ENCODE measurements at regions not wholly inside any gene's neighbourhood (a gene's known extent, or its start where the extent isn't known, plus 50 kb on each side); places are given as distances from the start of the nearest gene placed in this dataset.
"Not testable (repeated sequence)": the region's sequence is repeated elsewhere in the genome, so short reads cannot be mapped to it uniquely, and the experiment has no call there.

GRCh38 chr9:129413537-129414376, 207.1 kb downstream of the C9orf50 start:
- Histone ChIP-seq H3K9me3 (ENCODE audit: low read depth) (no peaks in the 10 kb centered on the region), H3K27me3 (replicated peaks; ENCODE audit: insufficient read depth) (no peaks in the 10 kb centered on the region), H3K9ac (peak overlapping the region; percentile 98), H3F3A (ENCODE audit: insufficient read depth) (peaks cover 8% of the 10 kb centered on the region), H3K79me2 (ENCODE audit: insufficient read depth) (no peaks in the 10 kb centered on the region), H3K36me3 (ENCODE audit: low read depth) (no peaks in the 10 kb centered on the region), H3K4me1 (ENCODE audit: insufficient read depth) (peaks cover 17% of the 10 kb centered on the region), H4K20me1 (ENCODE audit: insufficient read depth) (no peaks in the 10 kb centered on the region), H2AFZ (peak overlapping the region; percentile 53), H3K9me2 (ENCODE audit: insufficient read depth) (no peaks in the 10 kb centered on the region), H3K27ac (peak overlapping the region; percentile 100), H3K4me2 (ENCODE audit: unreplicated experiment) (peak overlapping the region; percentile 91), H3K4me3 (peak overlapping the region; percentile 76)
- TF ChIP-seq EZH2phosphoT487 (IDR thresholded peaks at IDR 0.05; ENCODE audit: insufficient read depth, low read depth) (no peak), EZH2 (IDR thresholded peaks at IDR 0.05; ENCODE audit: insufficient read depth, poor library complexity, severe bottlenecking) (no peak)
- in situ Hi-C loops (cut with MboI) = no loop called here
- peak; percentile 100 for DNase-seq
- WGBS, 2 experiments (ENCODE audit: low coverage in 1 of 2, low lambda C conversion rate in 2 of 2, missing lambda C conversion rate in 2 of 2) = 0 to 2% methylated on average over 22 to 50 of the region's 84 CpGs

GRCh38 chr9:129412814-129413536, 207.9 kb downstream of the C9orf50 start:
- Histone ChIP-seq H3K27me3 (replicated peaks; ENCODE audit: insufficient read depth) (no peaks in the 10 kb centered on the region), H3K9me2 (ENCODE audit: insufficient read depth) (no peaks in the 10 kb centered on the region), H3K79me2 (ENCODE audit: insufficient read depth) (no peaks in the 10 kb centered on the region), H3F3A (ENCODE audit: insufficient read depth) (peaks cover 8% of the 10 kb centered on the region), H3K9me3 (ENCODE audit: low read depth) (no peaks in the 10 kb centered on the region), H3K4me3 (peak overlapping the region; percentile 76), H2AFZ (peak overlapping the region; percentile 74), H3K9ac (peak overlapping the region; percentile 98), H3K27ac (peak overlapping the region; percentile 100), H3K36me3 (ENCODE audit: low read depth) (no peaks in the 10 kb centered on the region), H4K20me1 (ENCODE audit: insufficient read depth) (no peaks in the 10 kb centered on the region), H3K4me1 (ENCODE audit: insufficient read depth) (peaks cover 17% of the 10 kb centered on the region), H3K4me2 (ENCODE audit: unreplicated experiment) (peak overlapping the region; percentile 91)
- in situ Hi-C loops (cut with MboI) = no loop called here
- TF ChIP-seq EZH2 (IDR thresholded peaks at IDR 0.05; ENCODE audit: insufficient read depth, poor library complexity, severe bottlenecking) = no peak
- TF ChIP-seq EZH2phosphoT487 (IDR thresholded peaks at IDR 0.05; ENCODE audit: insufficient read depth, low read depth) = no peak
- 1 to 6% methylated on average over 13 to 49 of the region's 49 CpGs for WGBS, 2 experiments (ENCODE audit: low coverage in 1 of 2, low lambda C conversion rate in 2 of 2, missing lambda C conversion rate in 2 of 2)
- DNase-seq = peak; percentile 94

GRCh38 chr9:129412176-129412813, 208.6 kb downstream of the C9orf50 start:
- H3F3A ChIP-seq (ENCODE audit: insufficient read depth); H3K9me3 ChIP-seq (ENCODE audit: low read depth); in situ Hi-C loops (cut with MboI); H3K79me2 ChIP-seq (ENCODE audit: insufficient read depth); H4K20me1 ChIP-seq (ENCODE audit: insufficient read depth); H3K36me3 ChIP-seq (ENCODE audit: low read depth); H3K9me2 ChIP-seq (ENCODE audit: insufficient read depth); DNase-seq; H3K27me3 ChIP-seq (replicated peaks; ENCODE audit: insufficient read depth): not testable (repeated sequence)
- Histone ChIP-seq H3K4me3 (peak overlapping the region; percentile 76), H3K9ac (peak overlapping the region; percentile 98), H3K27ac (peak overlapping the region; percentile 100), H3K4me2 (ENCODE audit: unreplicated experiment) (peak overlapping the region; percentile 91), H3K4me1 (ENCODE audit: insufficient read depth) (peaks cover 17% of the 10 kb centered on the region), H2AFZ (peak overlapping the region; percentile 74)
- 71 to 77% methylated on average over 11 of the region's 11 CpGs for WGBS, 2 experiments (ENCODE audit: low coverage in 1 of 2, low lambda C conversion rate in 2 of 2, missing lambda C conversion rate in 2 of 2)

- H3K4me2 ChIP-seq (ENCODE audit: unreplicated experiment) = no peak overlapping the region
- H2AFZ ChIP-seq = no peak overlapping the region
- H3K4me3 ChIP-seq = no peak overlapping the region
- no peak overlapping the region for H3K9ac ChIP-seq
- no peaks in the 10 kb centered on the region for H3K9me3 ChIP-seq (ENCODE audit: low read depth)
- no peaks in the 10 kb centered on the region for H3K79me2 ChIP-seq (ENCODE audit: insufficient read depth)
- H3K27ac ChIP-seq = no peak overlapping the region
- no peak for DNase-seq
- H3K36me3 ChIP-seq (ENCODE audit: low read depth) = no peaks in the 10 kb centered on the region
- TF ChIP-seq EZH2 (IDR thresholded peaks at IDR 0.05; ENCODE audit: insufficient read depth, poor library complexity, severe bottlenecking) (no peak), EZH2phosphoT487 (IDR thresholded peaks at IDR 0.05; ENCODE audit: insufficient read depth, low read depth) (no peak)
- H3K9me2 ChIP-seq (ENCODE audit: insufficient read depth) = no peaks in the 10 kb centered on the region
- 95 to 98% methylated on average over 18 to 19 of the region's 19 CpGs for WGBS, 2 experiments (ENCODE audit: low coverage in 1 of 2, low lambda C conversion rate in 2 of 2, missing lambda C conversion rate in 2 of 2)
- peaks cover 17% of the 10 kb centered on the region for H3K4me1 ChIP-seq (ENCODE audit: insufficient read depth)
- in situ Hi-C loops (cut with MboI) = no loop called here
- H4K20me1 ChIP-seq (ENCODE audit: insufficient read depth) = no peaks in the 10 kb centered on the region
- no peaks in the 10 kb centered on the region for H3K27me3 ChIP-seq (replicated peaks; ENCODE audit: insufficient read depth)
- peaks cover 8% of the 10 kb centered on the region for H3F3A ChIP-seq (ENCODE audit: insufficient read depth)
These were observed 209.3 kb downstream of the C9orf50 start for GRCh38 chr9:129411501-129412175.

All from GM23248 (cell line).